HL-60 (cell line): ENCODE measurements at regions not wholly inside any gene's neighbourhood (a gene's known extent, or its start where the extent isn't known, plus 50 kb on each side); places are given as distances from the start of the nearest gene placed in this dataset.

Experiments
- POLR2AphosphoS5 ChIP-seq: IDR thresholded peaks from 2 replicates; pipeline ENCODE4 v1.6.1; 2012; ENCODE audit warnings: low read depth
- REST ChIP-seq: IDR thresholded peaks from 2 replicates; pipeline ENCODE4 v1.6.1; 2012; ENCODE audit warnings: low read depth; ENCODE audit not compliant: insufficient replicate concordance
- SPI1 ChIP-seq: IDR thresholded peaks from 2 replicates; pipeline ENCODE4 v1.6.1; 2012; ENCODE audit warnings: low read depth, mild to moderate bottlenecking, borderline replicate concordance
- TF ChIP-seq, protein P1 (sequence below): IDR thresholded peaks from one replicate; pipeline ENCODE4 v1.5.1; 2011; ENCODE audit warnings: low read length, control low read depth, inconsistent platforms; ENCODE audit not compliant: insufficient read depth

DNA sequence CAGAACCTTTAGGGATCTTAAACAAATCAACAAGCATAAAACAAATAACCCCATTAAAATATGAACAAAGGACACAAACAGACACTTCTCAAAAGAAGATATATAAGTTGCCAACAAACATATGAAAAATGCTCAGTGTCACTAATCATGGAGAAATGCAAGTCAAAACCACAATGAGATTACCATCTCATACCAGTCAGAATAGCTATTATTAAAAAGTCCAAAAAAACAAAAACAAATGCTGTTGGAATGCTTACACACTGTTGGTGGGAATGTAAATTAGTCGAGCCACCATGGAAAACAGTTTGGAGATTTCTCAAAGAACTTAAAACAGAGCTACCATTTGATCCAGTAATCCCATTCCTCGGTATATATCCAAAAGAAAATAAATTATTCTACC lies 423.6 kb downstream of the OTOL1 start:
- TF ChIP-seq POLR2AphosphoS5 = no peak
- TF ChIP-seq, protein P1, sequence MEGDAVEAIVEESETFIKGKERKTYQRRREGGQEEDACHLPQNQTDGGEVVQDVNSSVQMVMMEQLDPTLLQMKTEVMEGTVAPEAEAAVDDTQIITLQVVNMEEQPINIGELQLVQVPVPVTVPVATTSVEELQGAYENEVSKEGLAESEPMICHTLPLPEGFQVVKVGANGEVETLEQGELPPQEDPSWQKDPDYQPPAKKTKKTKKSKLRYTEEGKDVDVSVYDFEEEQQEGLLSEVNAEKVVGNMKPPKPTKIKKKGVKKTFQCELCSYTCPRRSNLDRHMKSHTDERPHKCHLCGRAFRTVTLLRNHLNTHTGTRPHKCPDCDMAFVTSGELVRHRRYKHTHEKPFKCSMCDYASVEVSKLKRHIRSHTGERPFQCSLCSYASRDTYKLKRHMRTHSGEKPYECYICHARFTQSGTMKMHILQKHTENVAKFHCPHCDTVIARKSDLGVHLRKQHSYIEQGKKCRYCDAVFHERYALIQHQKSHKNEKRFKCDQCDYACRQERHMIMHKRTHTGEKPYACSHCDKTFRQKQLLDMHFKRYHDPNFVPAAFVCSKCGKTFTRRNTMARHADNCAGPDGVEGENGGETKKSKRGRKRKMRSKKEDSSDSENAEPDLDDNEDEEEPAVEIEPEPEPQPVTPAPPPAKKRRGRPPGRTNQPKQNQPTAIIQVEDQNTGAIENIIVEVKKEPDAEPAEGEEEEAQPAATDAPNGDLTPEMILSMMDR = no peak
- no peak for TF ChIP-seq REST
- TF ChIP-seq SPI1 = no peak
